ENCODE measurements at regions not wholly inside any gene's neighbourhood (a gene's known extent, or its start where the extent isn't known, plus 50 kb on each side); places are given as distances from the start of the nearest gene placed in this dataset.

GRCh38 chr5:83866181-83866580 is 145.5 kb upstream of the HAPLN1 start:
- Histone ChIP-seq H3K36me3 (ENCODE audit: control insufficient read depth in 2 of 3, insufficient read depth in 3 of 3, low read length in 3 of 3) (no peaks in the 10 kb centered on the region), H3K4me3 (ENCODE audit: low read length in 3 of 3) (no peak overlapping the region), H3K27me3 (ENCODE audit: control insufficient read depth, insufficient read depth, low read length) (no peaks in the 10 kb centered on the region), H3K4me1 (ENCODE audit: control insufficient read depth in 2 of 3, insufficient read depth in 2 of 3, low read depth in 1 of 3, low read length in 3 of 3) (no peaks in the 10 kb centered on the region), H3K9me3 (ENCODE audit: control insufficient read depth in 2 of 3, insufficient read depth in 1 of 3, low read length in 3 of 3) (no peaks in the 10 kb centered on the region), H3K27ac (ENCODE audit: low read depth in 2 of 2, low read length in 2 of 2) (no peak overlapping the region), H3K9ac (ENCODE audit: low read length in 3 of 3) (no peak overlapping the region)
- DNase-seq = no peak
- no peak for TF ChIP-seq CTCF (IDR thresholded peaks at IDR 0.05; ENCODE audit: borderline replicate concordance, extremely low read depth, insufficient read depth)
- no peak for FAIRE-seq
- intact Hi-C loops (cut with DNase I) = no loop called here

- Histone ChIP-seq H3K9ac (ENCODE audit: low read length in 3 of 3) (no peak overlapping the region), H3K9me3 (ENCODE audit: control insufficient read depth in 2 of 3, insufficient read depth in 1 of 3, low read length in 3 of 3) (no peaks in the 10 kb centered on the region), H3K27me3 (ENCODE audit: control insufficient read depth, insufficient read depth, low read length) (no peaks in the 10 kb centered on the region), H3K4me1 (ENCODE audit: control insufficient read depth in 2 of 3, insufficient read depth in 2 of 3, low read depth in 1 of 3, low read length in 3 of 3) (no peaks in the 10 kb centered on the region), H3K36me3 (ENCODE audit: control insufficient read depth in 2 of 3, insufficient read depth in 3 of 3, low read length in 3 of 3) (no peaks in the 10 kb centered on the region), H3K27ac (ENCODE audit: low read depth in 2 of 2, low read length in 2 of 2) (no peak overlapping the region), H3K4me3 (ENCODE audit: low read length in 3 of 3) (no peak overlapping the region)
- no peak for TF ChIP-seq CTCF (IDR thresholded peaks at IDR 0.05; ENCODE audit: borderline replicate concordance, extremely low read depth, insufficient read depth)
- intact Hi-C loops (cut with DNase I) = no loop called here
- no peak for FAIRE-seq
- no peak for DNase-seq
Measured at GRCh38 chr5:83865579-83865978, 144.9 kb upstream of the HAPLN1 start.

- Histone ChIP-seq H3K9me3 (ENCODE audit: control insufficient read depth in 2 of 3, insufficient read depth in 1 of 3, low read length in 3 of 3) (no peaks in the 10 kb centered on the region), H3K4me3 (ENCODE audit: low read length in 3 of 3) (no peak overlapping the region), H3K4me1 (ENCODE audit: control insufficient read depth in 2 of 3, insufficient read depth in 2 of 3, low read depth in 1 of 3, low read length in 3 of 3) (no peaks in the 10 kb centered on the region), H3K36me3 (ENCODE audit: control insufficient read depth in 2 of 3, insufficient read depth in 3 of 3, low read length in 3 of 3) (no peaks in the 10 kb centered on the region), H3K27ac (ENCODE audit: low read depth in 2 of 2, low read length in 2 of 2) (no peak overlapping the region), H3K9ac (ENCODE audit: low read length in 3 of 3) (no peak overlapping the region), H3K27me3 (ENCODE audit: control insufficient read depth, insufficient read depth, low read length) (no peaks in the 10 kb centered on the region)
- DNase-seq (no peak), FAIRE-seq (no peak)
- intact Hi-C loops (cut with DNase I) = no loop called here
- TF ChIP-seq CTCF (IDR thresholded peaks at IDR 0.05; ENCODE audit: borderline replicate concordance, extremely low read depth, insufficient read depth) = no peak
Measured at GRCh38 chr5:83864652-83865051, 144.0 kb upstream of the HAPLN1 start.

- H3K9ac ChIP-seq (ENCODE audit: low read length in 3 of 3) = no peak overlapping the region
- intact Hi-C loops (cut with DNase I) = no loop called here
- no peak for TF ChIP-seq CTCF (IDR thresholded peaks at IDR 0.05; ENCODE audit: borderline replicate concordance, extremely low read depth, insufficient read depth)
- H3K36me3 ChIP-seq (ENCODE audit: control insufficient read depth in 2 of 3, insufficient read depth in 3 of 3, low read length in 3 of 3) = no peaks in the 10 kb centered on the region
- no peaks in the 10 kb centered on the region for H3K9me3 ChIP-seq (ENCODE audit: control insufficient read depth in 2 of 3, insufficient read depth in 1 of 3, low read length in 3 of 3)
- FAIRE-seq (no peak), DNase-seq (no peak)
- no peak overlapping the region for H3K4me3 ChIP-seq (ENCODE audit: low read length in 3 of 3)
- no peaks in the 10 kb centered on the region for H3K27me3 ChIP-seq (ENCODE audit: control insufficient read depth, insufficient read depth, low read length)
- H3K4me1 ChIP-seq (ENCODE audit: control insufficient read depth in 2 of 3, insufficient read depth in 2 of 3, low read depth in 1 of 3, low read length in 3 of 3) = no peaks in the 10 kb centered on the region
- no peak overlapping the region for H3K27ac ChIP-seq (ENCODE audit: low read depth in 2 of 2, low read length in 2 of 2)
Measured at GRCh38 chr5:83857341-83857740, 136.7 kb upstream of the HAPLN1 start.

All from kidney (tissue), 13 donors.